ENCODE measurements at regions not wholly inside any gene's neighbourhood (a gene's known extent, or its start where the extent isn't known, plus 50 kb on each side); places are given as distances from the start of the nearest gene placed in this dataset.

DNA sequence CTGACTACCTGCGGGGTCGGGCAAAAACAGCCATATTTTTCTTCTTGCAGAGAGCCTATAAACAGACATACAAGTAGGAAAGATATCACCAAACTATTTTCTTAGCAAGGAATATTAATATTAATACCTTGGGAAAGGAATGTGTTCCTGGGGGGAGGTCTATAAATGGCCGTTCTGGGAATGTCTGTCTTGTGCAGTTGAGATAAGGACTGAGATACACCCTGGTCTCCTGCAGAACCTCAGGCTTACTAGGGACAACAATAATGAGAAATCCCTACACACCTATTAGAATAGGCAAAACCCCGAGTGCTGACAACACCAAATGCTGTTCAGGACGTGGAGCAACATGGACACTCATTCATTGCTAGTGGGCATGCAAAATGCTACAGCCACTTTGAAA lies 297.2 kb downstream of the DRD1 start:
- no peaks in the 10 kb centered on the region for H3K79me1 ChIP-seq (ENCODE audit: low read depth in 1 of 2, low read length in 2 of 2)
- in situ Hi-C loops (cut with MboI; ENCODE audit: low sequenced_read_pairs) = no loop called here

More for the DNA sequence above, 297.2 kb downstream of the DRD1 start:
- Histone ChIP-seq H2BK120ac (ENCODE audit: low read depth, low read length) (no peak overlapping the region), H3K9ac (ENCODE audit: low read depth, low read length) (no peak overlapping the region), H3K4ac (ENCODE audit: low read depth, low read length) (no peak overlapping the region), H2AK5ac (ENCODE audit: low read depth, low read length) (no peak overlapping the region), H3K9me1 (ENCODE audit: insufficient read depth, low read length) (no peaks in the 10 kb centered on the region), H3K56ac (ENCODE audit: extremely low read depth, insufficient read depth, low read length) (no peak overlapping the region), H3K4me1 (ENCODE audit: control insufficient read depth, insufficient read depth, low read length) (no peaks in the 10 kb centered on the region), H2BK5ac (ENCODE audit: low read depth, low read length, poor library complexity, severe bottlenecking) (no peak overlapping the region), H3K4me2 (ENCODE audit: low read depth, low read length) (no peak overlapping the region), H4K91ac (ENCODE audit: insufficient read depth, low read depth, low read length) (no peak overlapping the region), H3K27ac (ENCODE audit: insufficient read depth, low read length) (no peak overlapping the region), H4K20me1 (ENCODE audit: insufficient read depth, low read length) (no peaks in the 10 kb centered on the region), H3K18ac (ENCODE audit: low read depth, low read length) (no peak overlapping the region), H4K5ac (ENCODE audit: low read depth, low read length) (no peak overlapping the region), H2AFZ (replicated peaks; ENCODE audit: low read length, poor library complexity) (no peak overlapping the region), H3K4me3 (ENCODE audit: insufficient read depth, low read depth, low read length) (no peak overlapping the region), H3K9me3 (ENCODE audit: control insufficient read depth, insufficient read depth, low read length) (0 out of 2 replicates have a peak, but pooled peaks cover 2% of the 10 kb centered on the region), H3K27me3 (ENCODE audit: control insufficient read depth, insufficient read depth, low read length) (no peaks in the 10 kb centered on the region), H2BK15ac (ENCODE audit: low read depth, low read length) (no peak overlapping the region), H3K23ac (ENCODE audit: low read depth, low read length) (no peak overlapping the region), H3K14ac (replicated peaks; ENCODE audit: low read depth, low read length) (no peak overlapping the region), H3K36me3 (ENCODE audit: control insufficient read depth, insufficient read depth, low read length) (no peaks in the 10 kb centered on the region), H2BK20ac (ENCODE audit: low read depth, low read length) (no peak overlapping the region), H2AK9ac (replicated peaks; ENCODE audit: low read depth, low read length, poor library complexity) (no peak overlapping the region), H4K8ac (ENCODE audit: low read depth in 2 of 2, low read length in 2 of 2) (no peak overlapping the region)
- no peak for TF ChIP-seq RAD21 (IDR thresholded peaks at IDR 0.05; ENCODE audit: low read length)
- no peak for TF ChIP-seq FOS (IDR thresholded peaks at IDR 0.05; ENCODE audit: low read depth, low read length)
- no peak for TF ChIP-seq CHD1 (IDR thresholded peaks at IDR 0.05; ENCODE audit: low read depth, low read length)
- TF ChIP-seq, protein P1, sequence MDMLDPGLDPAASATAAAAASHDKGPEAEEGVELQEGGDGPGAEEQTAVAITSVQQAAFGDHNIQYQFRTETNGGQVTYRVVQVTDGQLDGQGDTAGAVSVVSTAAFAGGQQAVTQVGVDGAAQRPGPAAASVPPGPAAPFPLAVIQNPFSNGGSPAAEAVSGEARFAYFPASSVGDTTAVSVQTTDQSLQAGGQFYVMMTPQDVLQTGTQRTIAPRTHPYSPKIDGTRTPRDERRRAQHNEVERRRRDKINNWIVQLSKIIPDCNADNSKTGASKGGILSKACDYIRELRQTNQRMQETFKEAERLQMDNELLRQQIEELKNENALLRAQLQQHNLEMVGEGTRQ (IDR thresholded peaks at IDR 0.05; ENCODE audit: low read depth, low read length) = no peak
- TF ChIP-seq NFE2L2 (IDR thresholded peaks at IDR 0.05; ENCODE audit: low read depth, low read length) = no peak
- no peak for TF ChIP-seq RFX5 (IDR thresholded peaks at IDR 0.05; ENCODE audit: low read depth, low read length)
- TF ChIP-seq, protein P2, sequence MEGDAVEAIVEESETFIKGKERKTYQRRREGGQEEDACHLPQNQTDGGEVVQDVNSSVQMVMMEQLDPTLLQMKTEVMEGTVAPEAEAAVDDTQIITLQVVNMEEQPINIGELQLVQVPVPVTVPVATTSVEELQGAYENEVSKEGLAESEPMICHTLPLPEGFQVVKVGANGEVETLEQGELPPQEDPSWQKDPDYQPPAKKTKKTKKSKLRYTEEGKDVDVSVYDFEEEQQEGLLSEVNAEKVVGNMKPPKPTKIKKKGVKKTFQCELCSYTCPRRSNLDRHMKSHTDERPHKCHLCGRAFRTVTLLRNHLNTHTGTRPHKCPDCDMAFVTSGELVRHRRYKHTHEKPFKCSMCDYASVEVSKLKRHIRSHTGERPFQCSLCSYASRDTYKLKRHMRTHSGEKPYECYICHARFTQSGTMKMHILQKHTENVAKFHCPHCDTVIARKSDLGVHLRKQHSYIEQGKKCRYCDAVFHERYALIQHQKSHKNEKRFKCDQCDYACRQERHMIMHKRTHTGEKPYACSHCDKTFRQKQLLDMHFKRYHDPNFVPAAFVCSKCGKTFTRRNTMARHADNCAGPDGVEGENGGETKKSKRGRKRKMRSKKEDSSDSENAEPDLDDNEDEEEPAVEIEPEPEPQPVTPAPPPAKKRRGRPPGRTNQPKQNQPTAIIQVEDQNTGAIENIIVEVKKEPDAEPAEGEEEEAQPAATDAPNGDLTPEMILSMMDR (conservative IDR thresholded peaks at IDR 0.05; ENCODE audit: low read depth, low read length) = no peak
- intact Hi-C loops (cut with micrococcal nuclease) (no loop called here), dilution Hi-C loops (cut with HindIII; ENCODE audit: low sequenced_read_pairs, unreplicated experiment) (no loop called here)
- CTCF ChIA-PET = no interaction called here
- no CpG with 5 or more reads among the region's 5 CpGs for WGBS, 2 experiments (ENCODE audit: extremely low coverage in 2 of 2, insufficient read length in 1 of 2)
- no TSS peak for BruUV-seq (replicated peaks)
- DNase-seq (no peak), ATAC-seq (ENCODE audit: low read depth) (no peak)
- POLR2A ChIA-PET (ENCODE audit: unreplicated experiment) = no interaction called here
